HTR-8/SVneo (cell line): ENCODE measurements at regions not wholly inside any gene's neighbourhood (a gene's known extent, or its start where the extent isn't known, plus 50 kb on each side); places are given as distances from the start of the nearest gene placed in this dataset.

ENCODE experiments used
- DNase-seq: peaks from one replicate; pipeline ENCODE4 v3.0.0; 2011; ENCODE audit warnings: low spot score, mixed read lengths; ENCODE audit not compliant: insufficient read length
- FAIRE-seq: peaks from 2 replicates; lab custom pipeline; 2011; peaks lifted over from hg19 to GRCh38; lab: Jason Lieb, UNC

- FAIRE-seq (no peak), DNase-seq (no peak)
These were observed 53.7 kb upstream of the SLC4A10 start for GRCh38 chr2:161570424-161571050.

GRCh38 chr2:161571051-161571429 is 53.2 kb upstream of the SLC4A10 start:
- DNase-seq (no peak), FAIRE-seq (no peak)
